OCI-LY3 (cell line): ENCODE measurements at regions not wholly inside any gene's neighbourhood (a gene's known extent, or its start where the extent isn't known, plus 50 kb on each side); places are given as distances from the start of the nearest gene placed in this dataset.

ENCODE experiments used
- H2AFZ ChIP-seq: fragments of 200-600, 300-600 bp; shearing (Covaris generic); 2 replicates; pipeline ENCODE4 v1.6.0; 2014; ENCODE audit warnings: antibody characterized with exemption, low read depth, low read length
- H3K27ac ChIP-seq: fragments of 200-600, 300-600 bp; sonication (generic); 2 replicates; pipeline ENCODE4 v1.5.1; 2014; ENCODE audit warnings: mild to moderate bottlenecking, low read length, moderate library complexity, mixed read lengths
- H3K27me3 ChIP-seq: fragments of 200-600, 300-600 bp; sonication (generic); 2 replicates; pipeline ENCODE4 v1.6.1; 2014; ENCODE audit warnings: low read depth, low read length, mixed read lengths
- H3K36me3 ChIP-seq: fragments of 200-600, 300-600 bp; sonication (generic); replicated peaks from 2 replicates; pipeline ENCODE3; 2014; ENCODE audit warnings: low read depth, low read length, mixed read lengths
- H3K4me1 ChIP-seq: fragments of 300-600, 200-600 bp; sonication (generic); 2 replicates; pipeline ENCODE4 v1.6.1; 2014; ENCODE audit warnings: low read length, mixed read lengths
- H3K4me2 ChIP-seq: fragments of 200-600, 300-600 bp; sonication (generic); 2 replicates; pipeline ENCODE4 v1.6.1; 2014; ENCODE audit warnings: low read length, mixed read lengths
- H3K4me3 ChIP-seq: fragments of 300-600, 200-600 bp; sonication (generic); 2 replicates; pipeline ENCODE4 v1.5.1; 2014; ENCODE audit warnings: antibody characterized with exemption, mild to moderate bottlenecking, low read length, moderate library complexity
- H3K79me2 ChIP-seq: fragments of 300-600, 200-600 bp; shearing (Covaris generic); 2 replicates; pipeline ENCODE4 v1.6.1; 2014; ENCODE audit warnings: mild to moderate bottlenecking, low read length, mixed read lengths
- H3K9ac ChIP-seq: fragments of 300-600, 200-600 bp; shearing (Covaris generic); 2 replicates; pipeline ENCODE4 v1.6.0; 2014; ENCODE audit warnings: mild to moderate bottlenecking, low read length, moderate library complexity
- H3K9me3 ChIP-seq: fragments of 200-600, 300-600 bp; shearing (Covaris generic); 2 replicates; pipeline ENCODE4 v1.6.1; 2014; ENCODE audit warnings: low read length, mixed read lengths; ENCODE audit not compliant: insufficient read depth
- H4K20me1 ChIP-seq: fragments of 200-600, 300-600 bp; sonication (generic); 2 replicates; pipeline ENCODE4 v1.6.1; 2016; ENCODE audit warnings: low read length, mixed read lengths; ENCODE audit not compliant: insufficient read depth
- EZH2phosphoT487 ChIP-seq: fragments of 200-600 bp; shearing (Covaris generic); IDR thresholded peaks from 2 replicates; pipeline ENCODE4 v1.6.1; 2018; ENCODE audit warnings: antibody characterized with exemption, mixed run types, low read depth
- TF ChIP-seq, protein P1 (sequence below): fragments of 200-600, 300-600 bp; sonication (generic); IDR thresholded peaks from 2 replicates; pipeline ENCODE4 v1.5.1; 2014; ENCODE audit warnings: antibody characterized with exemption, low read length, low read depth

DNA sequence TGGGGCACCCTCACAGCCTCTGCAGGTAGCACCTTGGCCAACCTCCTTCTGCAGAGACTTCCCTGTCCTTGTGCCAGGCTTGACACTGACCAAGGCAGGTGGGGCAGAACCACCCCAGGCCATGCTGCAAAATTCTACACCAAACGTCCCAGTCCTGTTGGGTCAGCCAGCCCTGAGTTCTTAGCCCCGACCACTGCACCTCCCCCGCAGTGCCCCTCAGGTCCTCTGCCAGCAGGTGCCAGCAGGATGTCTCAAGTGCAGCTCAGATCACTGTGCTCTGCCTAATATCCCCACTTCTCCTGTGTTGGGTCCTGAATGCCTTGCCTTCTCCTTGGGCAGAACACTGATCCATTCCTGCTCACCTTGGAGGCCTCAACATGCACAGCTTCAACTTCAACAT is 999.7 kb downstream of the TBC1D22A start:
- Histone ChIP-seq H4K20me1 (no peaks in the 10 kb centered on the region), H3K4me1 (no peaks in the 10 kb centered on the region), H2AFZ (no peak overlapping the region), H3K27ac (no peak overlapping the region), H3K79me2 (no peaks in the 10 kb centered on the region), H3K9ac (no peak overlapping the region), H3K27me3 (peaks cover 10% of the 10 kb centered on the region; the same call in 1 of the 2 replicates), H3K4me2 (no peak overlapping the region), H3K36me3 (no peaks in the 10 kb centered on the region), H3K4me3 (no peak overlapping the region), H3K9me3 (no peaks in the 10 kb centered on the region)
- TF ChIP-seq, protein P1, sequence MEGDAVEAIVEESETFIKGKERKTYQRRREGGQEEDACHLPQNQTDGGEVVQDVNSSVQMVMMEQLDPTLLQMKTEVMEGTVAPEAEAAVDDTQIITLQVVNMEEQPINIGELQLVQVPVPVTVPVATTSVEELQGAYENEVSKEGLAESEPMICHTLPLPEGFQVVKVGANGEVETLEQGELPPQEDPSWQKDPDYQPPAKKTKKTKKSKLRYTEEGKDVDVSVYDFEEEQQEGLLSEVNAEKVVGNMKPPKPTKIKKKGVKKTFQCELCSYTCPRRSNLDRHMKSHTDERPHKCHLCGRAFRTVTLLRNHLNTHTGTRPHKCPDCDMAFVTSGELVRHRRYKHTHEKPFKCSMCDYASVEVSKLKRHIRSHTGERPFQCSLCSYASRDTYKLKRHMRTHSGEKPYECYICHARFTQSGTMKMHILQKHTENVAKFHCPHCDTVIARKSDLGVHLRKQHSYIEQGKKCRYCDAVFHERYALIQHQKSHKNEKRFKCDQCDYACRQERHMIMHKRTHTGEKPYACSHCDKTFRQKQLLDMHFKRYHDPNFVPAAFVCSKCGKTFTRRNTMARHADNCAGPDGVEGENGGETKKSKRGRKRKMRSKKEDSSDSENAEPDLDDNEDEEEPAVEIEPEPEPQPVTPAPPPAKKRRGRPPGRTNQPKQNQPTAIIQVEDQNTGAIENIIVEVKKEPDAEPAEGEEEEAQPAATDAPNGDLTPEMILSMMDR = no peak
- no peak for TF ChIP-seq EZH2phosphoT487

DNA sequence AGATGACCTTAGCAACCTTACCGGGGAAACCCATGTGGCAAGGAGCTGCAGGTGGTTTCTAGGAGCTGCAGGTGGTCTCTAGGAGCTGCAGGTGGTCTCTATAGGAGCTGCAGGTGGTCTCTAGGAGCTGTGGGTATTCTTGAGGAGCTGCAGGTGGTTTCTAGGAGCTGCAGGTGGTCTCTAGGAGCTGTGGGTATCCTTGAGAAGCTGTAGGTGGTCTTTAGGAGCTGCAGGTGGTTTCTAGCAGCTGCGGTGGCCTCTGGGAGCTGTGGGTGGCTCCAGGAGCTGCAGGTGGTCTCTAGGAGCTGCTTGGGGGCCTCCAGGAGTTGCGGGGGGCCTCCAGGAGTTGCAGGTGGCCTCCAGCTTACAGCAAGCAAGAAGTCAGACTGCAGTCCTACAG is 997.5 kb downstream of the TBC1D22A start:
- H3K27ac ChIP-seq = no peak overlapping the region
- H3K27me3 ChIP-seq = peaks cover 10% of the 10 kb centered on the region; the same call in 1 of the 2 replicates
- H3K9ac ChIP-seq = no peak overlapping the region
- no peaks in the 10 kb centered on the region for H3K9me3 ChIP-seq
- no peak overlapping the region for H3K4me2 ChIP-seq
- H3K79me2 ChIP-seq = no peaks in the 10 kb centered on the region
- no peak for TF ChIP-seq EZH2phosphoT487
- TF ChIP-seq, protein P1 = no peak
- H3K36me3 ChIP-seq = no peaks in the 10 kb centered on the region
- H2AFZ ChIP-seq = no peak overlapping the region
- H4K20me1 ChIP-seq = no peaks in the 10 kb centered on the region
- no peak overlapping the region for H3K4me3 ChIP-seq
- H3K4me1 ChIP-seq = no peaks in the 10 kb centered on the region

DNA sequence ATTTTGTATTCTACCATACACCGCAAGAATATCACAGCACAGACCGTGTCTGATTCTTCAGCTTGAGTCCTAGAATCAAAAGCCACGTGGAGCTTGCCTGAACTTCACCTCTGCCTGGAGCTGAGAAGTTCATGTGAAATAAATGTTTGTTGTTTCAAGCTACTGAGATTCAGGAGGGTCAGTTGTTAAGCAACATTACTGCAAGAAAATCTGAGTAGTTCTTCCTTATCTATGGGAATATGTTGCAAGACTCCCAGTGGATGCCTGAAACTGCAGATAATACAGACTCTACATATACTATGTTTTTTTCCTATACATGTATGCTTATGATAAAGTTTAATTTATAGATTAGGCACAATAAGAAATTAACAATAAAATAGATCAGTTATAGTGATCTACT is 995.3 kb downstream of the TBC1D22A start:
- Histone ChIP-seq H3K79me2 (no peaks in the 10 kb centered on the region), H3K4me3 (no peak overlapping the region), H4K20me1 (no peaks in the 10 kb centered on the region), H3K9ac (no peak overlapping the region), H3K27ac (no peak overlapping the region), H2AFZ (no peak overlapping the region), H3K27me3 (peaks cover 10% of the 10 kb centered on the region; the same call in 1 of the 2 replicates), H3K36me3 (no peaks in the 10 kb centered on the region), H3K4me2 (no peak overlapping the region), H3K4me1 (no peaks in the 10 kb centered on the region), H3K9me3 (no peaks in the 10 kb centered on the region)
- no peak for TF ChIP-seq EZH2phosphoT487
- TF ChIP-seq, protein P1 = no peak

DNA sequence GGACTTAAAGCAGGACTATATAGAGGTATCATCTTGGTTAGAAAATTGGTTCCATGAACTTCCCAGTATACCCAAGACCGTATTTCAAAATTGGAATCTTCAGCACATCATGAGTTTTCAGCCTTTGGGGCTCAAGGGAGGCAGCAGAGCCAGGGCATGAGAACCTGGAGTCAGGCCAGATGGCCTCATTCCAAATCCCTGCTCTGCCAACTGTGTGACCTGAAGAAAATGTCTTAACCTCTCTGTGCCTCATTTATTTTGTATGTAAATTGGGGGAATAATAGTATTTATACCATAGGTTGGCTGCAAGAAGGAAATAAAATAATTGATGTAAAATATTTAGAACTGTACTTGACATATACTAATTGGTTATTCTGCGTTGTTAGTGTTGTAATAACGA is 987.6 kb downstream of the TBC1D22A start:
- no peak overlapping the region for H3K4me2 ChIP-seq

More for the DNA sequence above, 987.6 kb downstream of the TBC1D22A start:
- no peak for TF ChIP-seq EZH2phosphoT487
- TF ChIP-seq, protein P1 = no peak
- H3K4me1 ChIP-seq = no peaks in the 10 kb centered on the region
- H4K20me1 ChIP-seq = no peaks in the 10 kb centered on the region
- H2AFZ ChIP-seq = no peak overlapping the region
- no peaks in the 10 kb centered on the region for H3K9me3 ChIP-seq
- H3K36me3 ChIP-seq = no peaks in the 10 kb centered on the region
- H3K79me2 ChIP-seq = no peaks in the 10 kb centered on the region
- peaks cover 9% of the 10 kb centered on the region; the same call in 1 of the 2 replicates for H3K27me3 ChIP-seq
- H3K9ac ChIP-seq = no peak overlapping the region
- H3K27ac ChIP-seq = no peak overlapping the region
- no peak overlapping the region for H3K4me3 ChIP-seq
